GM12872 (cell line): ENCODE measurements at regions not wholly inside any gene's neighbourhood (a gene's known extent, or its start where the extent isn't known, plus 50 kb on each side); places are given as distances from the start of the nearest gene placed in this dataset.

Experiments
- CTCF ChIP-seq: IDR thresholded peaks from 3 replicates; pipeline ENCODE4 v1.5.1; 2011; ENCODE audit warnings: low read depth, mild to moderate bottlenecking, low read length, moderate library complexity; ENCODE audit not compliant: insufficient read depth

GRCh38 chr6:71056656-71057055 lies 99.8 kb upstream of the B3GAT2 start:
- no peak for TF ChIP-seq CTCF

GRCh38 chr6:71066153-71066552 lies 109.3 kb upstream of the B3GAT2 start:
- TF ChIP-seq CTCF = no peak

- TF ChIP-seq CTCF = no peak
Measured at GRCh38 chr6:71067816-71068215, 111.0 kb upstream of the B3GAT2 start.

- no peak for TF ChIP-seq CTCF
Measured at GRCh38 chr6:71072508-71072907, 115.6 kb upstream of the B3GAT2 start.

- no peak for TF ChIP-seq CTCF
Measured at GRCh38 chr6:71077655-71078054, 120.8 kb upstream of the B3GAT2 start.

GRCh38 chr6:71079677-71080076 lies 122.8 kb upstream of the B3GAT2 start:
- TF ChIP-seq CTCF = no peak

GRCh38 chr6:71080133-71080532 lies 123.3 kb upstream of the B3GAT2 start:
- TF ChIP-seq CTCF = no peak

GRCh38 chr6:71080826-71081225 lies 124.0 kb upstream of the B3GAT2 start:
- TF ChIP-seq CTCF = no peak
